AG04450 (cell line): ENCODE measurements at regions not wholly inside any gene's neighbourhood (a gene's known extent, or its start where the extent isn't known, plus 50 kb on each side); places are given as distances from the start of the nearest gene placed in this dataset.
"Not testable (repeated sequence)": the region's sequence is repeated elsewhere in the genome, so short reads cannot be mapped to it uniquely, and the experiment has no call there.

Experiments used
- CTCF ChIA-PET: fragments of 300-600, 350-600 bp; formaldehyde crosslinking; extraction: SDS; loops from one replicate; lab custom pipeline; 2022; ENCODE audit warnings: antibody characterized with exemption, inconsistent platforms; lab: Charles Lee
- POLR2A ChIA-PET: fragments of 350-600 bp; formaldehyde crosslinking; extraction: SDS; loops from one replicate; lab custom pipeline; 2021; ENCODE audit warnings: antibody characterized with exemption, inconsistent platforms; lab: Yijun Ruan, JAX
- DNase-seq: peaks from one replicate; pipeline ENCODE4 v3.0.0-alpha.2; 2011; ENCODE audit warnings: low read depth, low spot score
- H3K27ac ChIP-seq: one replicate; pipeline ENCODE4 v1.5.1; 2012; ENCODE audit warnings: low read depth, low read length, control low read depth
- H3K27me3 ChIP-seq: one replicate; pipeline ENCODE4 v1.6.0; 2012; ENCODE audit warnings: low read length; ENCODE audit not compliant: control insufficient read depth, insufficient read depth
- H3K4me3 ChIP-seq: 2 replicates; pipeline ENCODE4 v1.5.1; 2011; ENCODE audit warnings: mild to moderate bottlenecking, low read depth, low read length, control low read depth
- H3K9me3 ChIP-seq: 2 replicates; pipeline ENCODE4 v1.5.1; 2012; ENCODE audit warnings: low read length; ENCODE audit not compliant: control insufficient read depth, insufficient read depth
- TF ChIP-seq, protein P1 (sequence below): IDR thresholded peaks from 2 replicates; pipeline ENCODE4 v1.5.1; 2011; ENCODE audit warnings: low read depth, low read length, control low read depth, inconsistent platforms

DNA sequence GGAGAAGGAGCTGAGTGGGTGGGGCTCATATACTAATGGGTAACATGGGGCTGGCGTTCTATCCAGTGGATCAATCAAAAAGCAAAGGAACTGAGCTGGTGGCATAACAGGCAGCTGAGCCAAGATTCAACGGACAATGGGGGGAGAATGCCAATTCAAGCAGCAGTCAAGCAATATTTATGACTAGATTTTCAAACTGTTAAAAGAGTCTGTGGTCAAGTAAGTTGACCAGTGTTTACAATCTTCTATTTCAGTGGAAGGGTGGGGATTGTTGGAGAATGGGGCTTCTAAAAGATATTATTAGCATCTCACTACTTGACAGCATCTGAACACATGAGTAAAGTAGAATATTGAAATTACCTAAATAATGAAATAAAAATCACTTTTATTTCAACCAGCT is 64.9 kb upstream of the SCRG1 start:
- no peak overlapping the region for H3K27ac ChIP-seq
- DNase-seq, result no peak
- no peaks in the 10 kb centered on the region for H3K9me3 ChIP-seq
- H3K4me3 ChIP-seq, result no peak overlapping the region
- ChIA-PET CTCF (interaction anchor here (1.6 kb wide), 1 partner anchor 30 kb away, joined by 5 read pairs; no protein-coding TSS in a partner anchor), POLR2A (interaction anchor here (0.6 kb wide), 1 partner anchor 10 kb away, joined by 4 read pairs; no protein-coding TSS in a partner anchor)
- no peaks in the 10 kb centered on the region for H3K27me3 ChIP-seq
- TF ChIP-seq, protein P1, sequence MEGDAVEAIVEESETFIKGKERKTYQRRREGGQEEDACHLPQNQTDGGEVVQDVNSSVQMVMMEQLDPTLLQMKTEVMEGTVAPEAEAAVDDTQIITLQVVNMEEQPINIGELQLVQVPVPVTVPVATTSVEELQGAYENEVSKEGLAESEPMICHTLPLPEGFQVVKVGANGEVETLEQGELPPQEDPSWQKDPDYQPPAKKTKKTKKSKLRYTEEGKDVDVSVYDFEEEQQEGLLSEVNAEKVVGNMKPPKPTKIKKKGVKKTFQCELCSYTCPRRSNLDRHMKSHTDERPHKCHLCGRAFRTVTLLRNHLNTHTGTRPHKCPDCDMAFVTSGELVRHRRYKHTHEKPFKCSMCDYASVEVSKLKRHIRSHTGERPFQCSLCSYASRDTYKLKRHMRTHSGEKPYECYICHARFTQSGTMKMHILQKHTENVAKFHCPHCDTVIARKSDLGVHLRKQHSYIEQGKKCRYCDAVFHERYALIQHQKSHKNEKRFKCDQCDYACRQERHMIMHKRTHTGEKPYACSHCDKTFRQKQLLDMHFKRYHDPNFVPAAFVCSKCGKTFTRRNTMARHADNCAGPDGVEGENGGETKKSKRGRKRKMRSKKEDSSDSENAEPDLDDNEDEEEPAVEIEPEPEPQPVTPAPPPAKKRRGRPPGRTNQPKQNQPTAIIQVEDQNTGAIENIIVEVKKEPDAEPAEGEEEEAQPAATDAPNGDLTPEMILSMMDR, result no peak

DNA sequence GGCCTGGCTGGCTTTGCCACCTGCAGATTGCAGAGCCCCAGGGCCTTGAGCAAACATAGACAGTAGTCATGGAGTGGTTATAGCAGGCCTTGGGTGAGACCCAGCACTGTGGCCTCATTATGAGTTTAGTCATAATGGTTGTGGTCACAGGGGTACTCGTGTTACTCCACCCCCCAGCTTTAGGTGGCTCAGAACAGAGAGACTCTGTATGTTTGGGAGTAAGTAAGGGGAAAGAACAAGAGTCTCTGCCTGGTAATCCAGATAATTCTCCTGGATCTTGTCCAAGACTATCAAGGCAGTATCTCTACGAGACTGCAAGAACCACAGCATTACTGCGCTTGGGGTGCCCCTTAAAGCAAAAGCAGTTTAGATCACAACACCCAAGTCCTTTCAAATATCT is 62.3 kb upstream of the SCRG1 start:
- no peak for DNase-seq

DNA sequence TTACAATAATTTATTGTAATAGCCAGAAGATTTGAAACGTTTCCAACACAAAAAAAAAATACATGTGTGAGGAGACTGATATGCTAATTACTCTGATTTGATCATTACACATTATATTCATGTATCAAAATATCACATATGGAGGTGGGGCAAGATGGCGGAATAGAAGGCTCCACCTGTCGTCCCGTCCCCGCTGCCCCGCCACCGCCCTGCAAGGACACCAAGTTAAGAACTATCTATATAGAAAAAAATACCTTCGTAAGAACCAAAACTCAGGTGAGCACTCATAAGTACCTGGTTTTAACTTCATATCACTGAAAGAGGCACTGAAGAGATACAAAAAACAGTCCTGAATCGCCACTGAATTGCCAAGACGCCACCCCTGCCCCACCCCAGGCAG is 60.9 kb upstream of the SCRG1 start:
- no peak overlapping the region for H3K27ac ChIP-seq
- ChIA-PET POLR2A (no interaction called here), CTCF (no interaction called here)
- no peaks in the 10 kb centered on the region for H3K27me3 ChIP-seq
- no peak for DNase-seq
- TF ChIP-seq, protein P1, result no peak
- no peaks in the 10 kb centered on the region for H3K9me3 ChIP-seq
- no peak overlapping the region for H3K4me3 ChIP-seq

More for the DNA sequence above, 62.3 kb upstream of the SCRG1 start:
- TF ChIP-seq, protein P1, result no peak
- H3K27ac ChIP-seq, result no peak overlapping the region
- ChIA-PET CTCF (interaction anchor here (1.2 kb wide), 1 partner anchor 12 kb away, joined by 4 read pairs; no protein-coding TSS in a partner anchor), POLR2A (interaction anchor here (0.7 kb wide), 1 partner anchor 18 kb away, joined by 3 read pairs; no protein-coding TSS in a partner anchor)
- H3K27me3 ChIP-seq, result no peaks in the 10 kb centered on the region
- H3K4me3 ChIP-seq, result no peak overlapping the region
- H3K9me3 ChIP-seq, result no peaks in the 10 kb centered on the region

DNA sequence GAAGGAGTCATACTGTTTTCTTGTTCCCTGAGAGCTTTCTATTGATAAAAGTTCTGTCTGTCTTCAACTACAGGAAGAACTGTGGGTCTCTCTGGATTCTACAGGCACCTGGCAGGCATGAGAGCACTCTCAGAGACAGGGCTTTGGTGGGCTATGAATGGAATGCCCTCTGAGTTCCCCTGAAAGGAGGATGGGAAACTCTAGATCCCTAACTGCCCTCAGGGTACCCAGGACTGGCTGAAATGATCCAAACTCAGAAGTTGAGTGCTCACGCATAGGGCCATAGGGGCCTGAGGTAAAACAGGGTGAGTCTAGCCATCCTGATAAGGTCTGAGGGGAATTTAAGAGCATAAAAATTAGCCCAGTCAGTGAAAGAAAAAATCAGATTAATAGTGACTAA is 59.0 kb upstream of the SCRG1 start:
- H3K4me3 ChIP-seq, result no peak overlapping the region
- ChIA-PET CTCF (interaction anchor here (1.6 kb wide), 1 partner anchor 39 kb away, joined by 3 read pairs; no protein-coding TSS in a partner anchor), POLR2A (no interaction called here)
- TF ChIP-seq, protein P1, result no peak
- no peak for DNase-seq
- no peak overlapping the region for H3K27ac ChIP-seq
- no peaks in the 10 kb centered on the region for H3K27me3 ChIP-seq
- no peaks in the 10 kb centered on the region for H3K9me3 ChIP-seq

DNA sequence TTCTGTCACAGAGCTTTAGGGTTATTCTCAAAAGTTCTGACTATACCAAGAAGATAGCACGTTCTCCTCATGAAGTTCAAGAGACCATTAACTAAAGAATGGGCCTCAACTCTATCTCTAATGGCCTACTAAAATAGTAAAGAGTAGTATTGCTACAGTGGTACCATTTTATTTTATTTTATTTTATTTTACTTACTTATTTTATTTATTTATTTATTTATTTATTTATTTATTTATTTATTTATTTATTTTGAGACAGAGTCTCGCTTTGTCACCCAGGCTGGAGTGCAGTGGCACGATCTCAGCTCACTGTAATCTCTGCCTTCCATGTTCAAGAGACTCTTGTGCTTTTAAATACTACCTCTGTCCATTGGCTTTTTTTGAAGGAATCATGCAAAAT is 52.5 kb upstream of the SCRG1 start:
- H3K4me3 ChIP-seq, H3K27me3 ChIP-seq, H3K27ac ChIP-seq, POLR2A ChIA-PET, DNase-seq, H3K9me3 ChIP-seq: not testable (repeated sequence)
- CTCF ChIA-PET, result interaction anchor here (0.6 to 1.9 kb wide), 4 partner anchors 31 to 242 kb away, joined by 3 to 9 read pairs (median 4); no protein-coding TSS in a partner anchor
